ENCODE measurements at regions not wholly inside any gene's neighbourhood (a gene's known extent, or its start where the extent isn't known, plus 50 kb on each side); places are given as distances from the start of the nearest gene placed in this dataset.

GRCh38 chr6:111942561-111942960 is 69.3 kb upstream of the FYN start:
- Histone ChIP-seq H3K4me1 (ENCODE audit: insufficient read depth, low read length) (no peaks in the 10 kb centered on the region), H3K23me2 (ENCODE audit: insufficient read length, low read depth, low read length, poor library complexity, severe bottlenecking) (no peaks in the 10 kb centered on the region), H3K9me3 (ENCODE audit: control insufficient read depth, low read depth, low read length) (no peaks in the 10 kb centered on the region), H3K56ac (ENCODE audit: insufficient read length, low read depth, low read length) (no peak overlapping the region), H4K91ac (ENCODE audit: insufficient read length, low read depth, low read length) (no peak overlapping the region), H2BK15ac (ENCODE audit: low read depth, low read length) (no peak overlapping the region), H2BK20ac (ENCODE audit: low read depth, low read length, poor library complexity, severe bottlenecking) (no peak overlapping the region), H3K4ac (ENCODE audit: low read depth, low read length) (no peak overlapping the region), H4K5ac (ENCODE audit: insufficient read length, low read depth, low read length) (no peak overlapping the region), H3K79me1 (ENCODE audit: insufficient read depth, low read depth, low read length, poor library complexity, severe bottlenecking) (no peaks in the 10 kb centered on the region), H2AK5ac (ENCODE audit: insufficient read length, low read length) (no peak overlapping the region), H2BK120ac (ENCODE audit: low read depth, low read length, poor library complexity, severe bottlenecking) (no peak overlapping the region), H2AFZ (ENCODE audit: low read length) (no peak overlapping the region), H3T11ph (ENCODE audit: low read length) (no peak overlapping the region), H2BK5ac (ENCODE audit: insufficient read length, low read length) (no peak overlapping the region), H3K18ac (ENCODE audit: insufficient read length, low read depth, low read length) (no peak overlapping the region), H3K23ac (ENCODE audit: insufficient read length, low read depth, low read length) (no peak overlapping the region), H3K9ac (ENCODE audit: extremely low read depth, insufficient read length, low read length) (no peak overlapping the region), H3K79me2 (ENCODE audit: insufficient read depth, low read length) (no peaks in the 10 kb centered on the region; the same call in 1 of the 2 replicates), H2BK12ac (ENCODE audit: insufficient read length, low read depth, low read length) (no peak overlapping the region), H3K27ac (ENCODE audit: insufficient read length, low read depth, low read length) (no peak overlapping the region), H3K4me2 (ENCODE audit: insufficient read depth, insufficient read length, low read length) (no peak overlapping the region), H3K27me3 (ENCODE audit: insufficient read depth, low read length) (no peaks in the 10 kb centered on the region), H4K8ac (replicated peaks; ENCODE audit: insufficient read length, low read depth, low read length) (no peak overlapping the region), H3K14ac (ENCODE audit: insufficient read depth, low read length) (no peak overlapping the region), H4K20me1 (ENCODE audit: control insufficient read depth, insufficient read depth, insufficient read length) (no peaks in the 10 kb centered on the region)
- 100% methylated on average over 1 of the region's 2 CpGs for WGBS (ENCODE audit: extremely low coverage, insufficient read length, low lambda C conversion rate)
- Mint-ChIP-seq H3K9me3 (peaks cover 7 to 8% of the 10 kb centered on the region in 2 experiments), H3K27ac (no peak overlapping the region), H3K27me3 (ENCODE audit: low read depth) (no peaks in the 10 kb centered on the region), H3K4me3 (no peak overlapping the region), H3K4me1 (peaks cover 0 to 5% of the 10 kb centered on the region in 2 experiments; a peak in 2 of 4 replicates), H3K36me3 (ENCODE audit: insufficient read depth in 1 of 3, low read depth in 3 of 3) (peaks cover 4 to 12% (median 6%) of the 10 kb centered on the region in 3 experiments; a peak in 5 of 7 replicates)
- no peak for DNase-seq
- no peak for TF ChIP-seq CTCF (conservative IDR thresholded peaks at IDR 0.05)

All from H9 (cell line).